ENCODE measurements at regions not wholly inside any gene's neighbourhood (a gene's known extent, or its start where the extent isn't known, plus 50 kb on each side); places are given as distances from the start of the nearest gene placed in this dataset.
"Not testable (repeated sequence)": the region's sequence is repeated elsewhere in the genome, so short reads cannot be mapped to it uniquely, and the experiment has no call there.

- not testable (repeated sequence) for DNase-seq
Observed at GRCh38 chr1:121054928-121055327, 129.2 kb downstream of the FAM72B start.

DNA sequence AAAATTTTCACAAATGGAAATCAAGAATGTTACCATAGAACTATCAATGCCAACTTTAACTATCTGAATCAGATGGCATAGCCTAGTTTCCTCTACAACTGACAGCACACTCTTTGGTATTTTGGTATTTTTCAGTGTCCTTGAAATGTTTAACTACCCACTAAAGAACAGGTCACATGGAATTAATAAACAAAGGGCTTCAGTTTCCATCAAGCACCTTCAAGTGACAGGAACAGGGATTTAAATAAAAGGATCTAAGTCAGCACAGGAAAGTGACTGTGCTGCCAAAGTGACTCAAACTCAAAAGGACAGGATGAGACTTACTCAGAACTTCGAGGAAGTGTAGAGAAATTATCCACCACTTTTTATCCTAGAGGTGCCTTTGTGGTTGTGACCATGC is 117.2 kb downstream of the FAM72B start:
- not testable (repeated sequence) for DNase-seq

GRCh38 chr1:121068738-121069499 is 115.2 kb downstream of the FAM72B start:
- not testable (repeated sequence) for DNase-seq

DNA sequence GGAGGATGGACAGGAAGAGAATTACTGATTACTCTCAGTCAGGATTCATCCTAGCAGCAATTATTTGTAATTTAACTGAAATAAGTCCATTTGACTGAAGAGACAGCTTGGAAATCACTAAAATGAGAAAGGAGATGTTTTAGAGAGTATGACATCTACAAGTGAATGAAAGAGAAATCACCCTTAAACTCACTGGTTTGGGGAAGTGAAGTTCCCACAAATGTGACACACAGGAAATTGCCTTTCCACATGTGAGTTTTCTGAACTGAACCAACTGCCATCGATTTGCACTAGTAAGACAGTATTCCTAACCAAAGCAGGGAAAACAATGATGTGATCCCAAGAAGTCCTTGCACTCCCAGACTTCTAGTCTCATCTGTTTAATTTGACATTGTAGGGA is 110.3 kb downstream of the FAM72B start:
- DNase-seq, result not testable (repeated sequence)

- DNase-seq, result not testable (repeated sequence)
Observed at GRCh38 chr1:121075254-121075805, 108.8 kb downstream of the FAM72B start.

GRCh38 chr1:121076674-121077073 is 107.5 kb downstream of the FAM72B start:
- DNase-seq, result not testable (repeated sequence)

DNA sequence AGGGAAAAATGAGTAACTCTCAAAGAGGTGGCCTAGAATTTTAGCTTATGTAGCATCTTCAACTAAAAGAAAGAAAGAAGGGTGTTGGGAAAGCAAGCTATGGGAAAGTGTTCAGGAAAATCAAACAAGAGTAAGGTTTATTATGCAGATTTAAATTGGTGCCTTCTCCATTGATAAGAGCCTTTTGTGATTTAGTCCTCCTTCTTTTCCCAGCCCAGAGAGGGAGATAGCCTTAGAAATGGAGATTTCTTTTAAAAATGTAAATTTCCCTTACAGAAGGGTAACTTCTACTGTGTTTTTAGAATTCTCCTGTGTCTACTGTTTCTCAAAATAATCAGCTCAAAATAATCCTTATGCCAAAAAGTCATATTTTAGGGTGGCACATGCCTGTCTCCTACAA is 104.5 kb downstream of the FAM72B start:
- DNase-seq, result not testable (repeated sequence)

GRCh38 chr1:121080197-121080903 is 103.8 kb downstream of the FAM72B start:
- not testable (repeated sequence) for DNase-seq

DNA sequence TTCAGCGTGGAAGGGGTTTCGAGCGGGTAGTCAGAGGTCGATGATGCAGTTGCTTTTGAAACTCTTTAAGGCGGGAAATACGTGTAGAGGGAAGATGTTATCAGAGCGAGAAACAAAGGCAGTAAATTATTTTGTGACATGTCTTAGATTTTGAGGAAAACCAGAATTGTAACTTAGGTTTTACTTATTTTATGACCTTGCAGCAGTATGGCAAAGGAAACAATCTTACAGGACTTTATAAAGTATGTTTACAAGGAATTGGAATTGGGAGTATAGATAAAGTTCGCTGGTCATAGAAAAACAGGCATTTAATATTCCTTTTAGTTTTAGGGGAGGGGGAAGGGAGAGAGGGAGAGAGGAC is 103.3 kb downstream of the FAM72B start:
- not testable (repeated sequence) for DNase-seq

DNA sequence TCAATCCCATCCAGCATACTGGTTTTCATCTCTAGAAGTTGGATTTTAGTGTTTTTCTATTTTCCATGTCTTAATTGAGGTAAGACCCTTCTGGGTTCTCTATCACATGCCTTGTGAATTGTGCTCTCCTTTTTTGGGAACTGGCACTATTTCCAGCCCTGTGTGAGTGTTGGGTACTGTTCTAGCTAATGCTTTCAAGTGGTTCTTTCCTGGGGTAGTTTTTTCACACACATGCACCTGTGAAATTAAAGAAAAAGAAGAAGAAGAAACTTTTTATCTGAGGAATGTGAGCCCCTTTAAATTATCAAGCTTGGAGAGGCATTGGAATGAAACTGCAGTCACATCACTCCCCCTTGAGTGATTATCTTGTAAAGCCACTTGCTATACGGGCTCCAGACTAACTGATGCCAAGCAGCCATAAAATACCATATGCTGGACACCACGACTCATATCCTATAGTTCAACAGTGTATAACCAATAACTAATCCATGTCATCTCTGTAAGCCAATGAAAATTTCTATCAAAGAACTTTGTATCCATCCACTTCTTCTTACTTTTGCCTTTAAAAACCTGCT is 102.4 kb downstream of the FAM72B start:
- not testable (repeated sequence) for DNase-seq

DNA sequence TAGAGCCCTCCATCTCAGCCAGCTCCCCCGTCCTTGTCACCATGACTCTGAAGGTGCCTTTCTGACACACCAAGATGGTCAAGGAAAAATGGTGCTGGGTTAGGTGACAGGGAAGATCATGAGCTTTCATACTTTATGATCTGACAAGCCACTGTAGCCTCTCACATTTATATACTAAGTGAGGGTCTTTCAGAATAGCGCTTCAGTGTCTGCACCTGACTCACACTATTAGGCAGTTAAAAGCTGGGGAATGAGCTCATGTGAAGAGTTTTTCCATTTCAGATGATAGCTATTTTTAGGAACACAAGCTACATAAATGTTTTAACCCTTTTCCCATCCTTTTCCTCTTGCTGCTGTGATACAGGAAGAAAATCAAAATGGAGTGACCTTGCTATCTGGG is 101.1 kb downstream of the FAM72B start:
- DNase-seq, result not testable (repeated sequence)

DNA sequence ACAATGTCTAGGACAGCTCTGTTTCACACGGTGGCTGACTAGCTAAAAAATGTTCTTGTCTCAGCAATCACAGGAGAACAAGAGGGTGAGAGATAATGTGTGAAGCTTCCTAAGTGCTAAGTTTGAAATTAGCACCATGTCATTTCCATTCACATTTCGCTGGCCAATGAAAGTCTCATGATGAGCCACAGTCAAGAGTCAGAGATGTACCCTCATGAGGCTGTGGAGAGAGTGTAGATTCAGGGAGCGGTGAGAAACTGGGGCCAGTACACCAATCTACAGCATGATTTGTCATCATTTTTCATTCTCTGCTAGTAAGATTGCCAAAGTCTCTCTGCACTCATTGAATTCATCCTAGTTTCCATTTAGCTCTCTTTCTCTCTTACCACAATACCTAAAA is 97.9 kb downstream of the FAM72B start:
- not testable (repeated sequence) for DNase-seq

DNA sequence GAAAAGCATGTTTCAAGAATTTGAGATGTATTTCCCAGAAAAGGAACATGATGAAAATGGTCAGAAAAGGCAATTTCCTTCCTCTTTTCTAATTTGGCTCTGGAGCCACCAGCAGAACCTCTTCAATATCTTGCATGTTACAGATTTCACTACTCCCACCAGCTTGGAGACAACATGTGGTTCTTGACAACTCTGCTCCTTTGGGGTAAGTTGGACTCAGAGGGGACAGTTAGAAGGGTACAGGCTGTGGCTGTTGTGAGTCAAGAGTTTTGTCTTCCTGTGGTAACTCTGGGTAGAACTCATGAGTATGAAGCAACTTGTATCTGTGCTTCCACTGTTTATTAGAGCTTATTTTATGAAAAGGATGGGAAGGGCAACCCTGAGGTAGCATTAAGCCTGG is 96.9 kb downstream of the FAM72B start:
- DNase-seq, result not testable (repeated sequence)

- DNase-seq, result not testable (repeated sequence)
Observed at GRCh38 chr1:121088568-121088967, 95.6 kb downstream of the FAM72B start.

DNA sequence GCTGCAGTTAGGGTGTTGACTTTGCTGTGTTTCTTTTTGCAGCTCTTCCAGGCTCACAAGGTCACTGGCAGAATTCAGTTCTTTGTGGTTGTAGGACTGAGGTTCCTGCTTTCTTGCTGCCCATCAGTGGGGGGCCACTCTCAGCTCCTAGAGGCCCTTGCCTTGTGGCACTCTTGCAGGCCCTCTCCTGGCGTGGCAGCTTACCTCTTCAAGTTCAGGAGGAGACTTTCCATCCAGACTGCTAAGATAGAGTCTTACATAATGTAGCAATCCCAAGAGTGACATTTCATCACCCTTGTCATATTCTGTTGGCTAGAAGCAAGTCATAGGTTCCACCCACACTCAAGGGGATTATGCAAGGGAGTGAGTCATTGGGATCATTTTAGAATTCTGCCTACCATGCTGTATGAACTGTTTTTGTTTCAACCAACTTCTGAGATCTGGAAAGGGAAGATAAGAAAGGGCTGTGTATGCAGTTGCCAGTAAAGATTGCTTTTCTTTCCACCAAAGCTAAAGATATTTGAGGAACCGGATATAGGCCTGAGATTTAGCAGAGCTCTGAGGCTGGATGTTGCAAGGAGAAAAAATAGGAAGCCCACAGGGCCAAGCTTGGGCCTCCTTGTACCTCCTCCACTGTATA is 91.7 kb downstream of the FAM72B start:
- not testable (repeated sequence) for DNase-seq

- not testable (repeated sequence) for DNase-seq
Observed at GRCh38 chr1:121095014-121095413, 89.1 kb downstream of the FAM72B start.

GRCh38 chr1:121097127-121097866 is 86.8 kb downstream of the FAM72B start:
- DNase-seq, result peak; percentile 15

- DNase-seq, result not testable (repeated sequence)
Observed at GRCh38 chr1:121097867-121098215, 86.3 kb downstream of the FAM72B start.

DNA sequence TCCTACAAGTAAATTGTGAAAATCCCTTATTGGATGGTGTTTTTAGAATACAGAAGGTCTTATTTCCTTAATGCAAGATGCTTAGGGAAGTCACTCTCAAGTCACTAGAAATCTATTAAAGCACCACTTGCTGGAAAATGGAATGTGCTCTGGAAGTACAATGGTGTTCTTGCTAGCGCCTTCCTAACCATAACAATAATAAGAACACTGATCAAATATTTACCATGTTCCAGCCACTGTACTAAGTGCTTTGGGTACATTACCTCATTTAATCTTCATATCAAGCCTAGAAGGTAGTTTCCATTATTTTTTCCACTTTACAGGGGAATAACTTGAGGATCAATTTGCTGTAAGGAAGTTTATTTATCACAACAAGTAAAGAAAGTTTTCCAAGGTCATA is 75.1 kb downstream of the FAM72B start:
- DNase-seq, result not testable (repeated sequence)

GRCh38 chr1:121116522-121117297 is 67.4 kb downstream of the FAM72B start:
- DNase-seq, result not testable (repeated sequence)

- DNase-seq, result not testable (repeated sequence)
Observed at GRCh38 chr1:121117298-121117611, 66.9 kb downstream of the FAM72B start.
